CD14-positive monocyte (primary cell): ENCODE measurements at regions not wholly inside any gene's neighbourhood (a gene's known extent, or its start where the extent isn't known, plus 50 kb on each side); places are given as distances from the start of the nearest gene placed in this dataset.
A peak's percentile ranks its signal among the peaks of the same experiment; 100 is the strongest.

Experiments
- DNase-seq, 3 donors: peaks; one replicate each; pipeline ENCODE4 v3.0.0-alpha.2; 2011 to 2022
- H2AFZ ChIP-seq: 2 replicates; pipeline ENCODE4 v1.6.0; 2012; ENCODE audit warnings: mild to moderate bottlenecking, low read depth, low read length, inconsistent platforms; ENCODE audit not compliant: insufficient read depth, poor library complexity, severe bottlenecking
- H3K27ac ChIP-seq, 2 donors: 1 replicate in 1 of 2; 2 replicates in 1 of 2; pipeline ENCODE4 v1.5.1; 2012 to 2013; ENCODE audit warnings: low read length in 2 of 2, control low read depth in 1 of 2, inconsistent platforms in 1 of 2, low read depth in 1 of 2, mild to moderate bottlenecking in 1 of 2
- H3K27me3 ChIP-seq, 2 donors: one replicate each; pipeline versions ENCODE4 v1.6.0 to v1.6.1; 2011 to 2013; ENCODE audit warnings: low read length in 2 of 2; ENCODE audit not compliant: control insufficient read depth in 2 of 2, insufficient read depth in 2 of 2
- H3K36me3 ChIP-seq, 2 donors: replicated peaks in 1 of 2; 1 replicate in 1 of 2; 2 replicates in 1 of 2; pipeline versions ENCODE4 v1.5.1 to v1.6.1; 2012 to 2013; ENCODE audit warnings: low read length in 2 of 2, control low read depth in 1 of 2, inconsistent platforms in 1 of 2, mild to moderate bottlenecking in 1 of 2; ENCODE audit not compliant: insufficient read depth in 2 of 2, control insufficient read depth in 1 of 2
- H3K4me1 ChIP-seq, 2 donors: 1 replicate in 1 of 2; 2 replicates in 1 of 2; pipeline versions ENCODE4 v1.5.1 to v1.6.1; 2012 to 2013; ENCODE audit warnings: low read length in 2 of 2, control low read depth in 1 of 2, inconsistent platforms in 1 of 2, mild to moderate bottlenecking in 1 of 2, moderate library complexity in 1 of 2; ENCODE audit not compliant: insufficient read depth in 2 of 2, control insufficient read depth in 1 of 2
- H3K4me2 ChIP-seq: replicated peaks from 2 replicates; pipeline ENCODE3; 2012; ENCODE audit warnings: low read length, moderate library complexity, mild to moderate bottlenecking; ENCODE audit not compliant: poor library complexity, severe bottlenecking; ENCODE audit errors: extremely low read depth
- H3K4me3 ChIP-seq, 3 experiments: fragments of 200-600 bp in 1 of 3; sonication (generic) in 1 of 3; replicated peaks in 1 of 3; 1 replicate in 2 of 3; 2 replicates in 1 of 3; pipeline ENCODE4 v1.5.1; 2011 to 2013; ENCODE audit warnings: low read length in 3 of 3, mild to moderate bottlenecking in 3 of 3, control low read depth in 2 of 3, low read depth in 2 of 3, inconsistent platforms in 1 of 3, moderate library complexity in 1 of 3
- H3K79me2 ChIP-seq: 2 replicates; pipeline ENCODE4 v1.6.0; 2012; ENCODE audit warnings: mild to moderate bottlenecking, control low read depth, inconsistent platforms, low read length, moderate library complexity; ENCODE audit not compliant: insufficient read depth
- H3K9ac ChIP-seq: 2 replicates; pipeline ENCODE4 v1.6.0; 2017; ENCODE audit warnings: low read length, mild to moderate bottlenecking; ENCODE audit not compliant: insufficient read depth, poor library complexity, severe bottlenecking
- H3K9me3 ChIP-seq, 2 donors: replicated peaks in 1 of 2; 1 replicate in 1 of 2; 2 replicates in 1 of 2; pipeline versions ENCODE4 v1.5.1 to v1.6.1; 2012 to 2013; ENCODE audit warnings: low read length in 2 of 2, control low read depth in 1 of 2; ENCODE audit not compliant: control insufficient read depth in 1 of 2, insufficient read depth in 1 of 2
- H4K20me1 ChIP-seq: 2 replicates; pipeline ENCODE4 v1.6.0; 2012; ENCODE audit warnings: mild to moderate bottlenecking, low read length, control low read depth, moderate library complexity; ENCODE audit not compliant: insufficient read depth
- H3K27ac Mint-ChIP-seq, 7 donors: one replicate each; pipeline ENCODE4 v1.8.0; 2020; ENCODE audit warnings: mild to moderate bottlenecking in 7 of 7, mixed read lengths in 7 of 7, moderate library complexity in 6 of 7, inconsistent platforms in 2 of 7
- H3K27me3 Mint-ChIP-seq, 3 donors: one replicate each; pipeline ENCODE4 v1.8.0; 2021 to 2022; ENCODE audit warnings: low read depth in 3 of 3, mild to moderate bottlenecking in 3 of 3, mixed read lengths in 3 of 3, moderate library complexity in 3 of 3, inconsistent platforms in 1 of 3
- H3K36me3 Mint-ChIP-seq, 2 donors: one replicate each; pipeline ENCODE4 v1.8.0; 2020; ENCODE audit warnings: mixed read lengths in 2 of 2, inconsistent platforms in 1 of 2, mild to moderate bottlenecking in 1 of 2
- H3K4me1 Mint-ChIP-seq: one replicate; pipeline ENCODE4 v1.8.0; 2020; ENCODE audit warnings: mild to moderate bottlenecking, mixed read lengths
- H3K4me3 Mint-ChIP-seq, 2 donors: one replicate each; pipeline ENCODE4 v1.8.0; 2020; ENCODE audit warnings: mild to moderate bottlenecking in 2 of 2, mixed read lengths in 2 of 2, moderate library complexity in 1 of 2
- H3K9me3 Mint-ChIP-seq, 7 donors: one replicate each; pipeline ENCODE4 v1.8.0; 2020 to 2022; ENCODE audit warnings: mixed read lengths in 7 of 7, mild to moderate bottlenecking in 6 of 7, moderate library complexity in 6 of 7, inconsistent platforms in 2 of 7
- WGBS: methylation state at CpG from one replicate; pipeline ENCODE4 v1.1.5; 2013; ENCODE audit warnings: missing lambda C conversion rate; ENCODE audit not compliant: insufficient coverage; 5-methylcytosine and 5-hydroxymethylcytosine counted together
- intact Hi-C, 2 donors: fragments of 100-400 bp; cut with micrococcal nuclease; formaldehyde crosslinking; loops; one replicate each; pipeline versions ENCODE4 v1.15.0 to v1.15.1; 2023
- TF ChIP-seq, protein P1 (sequence below): fragments of 200-600 bp; IDR thresholded peaks from one replicate; pipeline ENCODE4 v1.8.0; 2022; ENCODE audit warnings: antibody characterized with exemption, mild to moderate bottlenecking

DNA sequence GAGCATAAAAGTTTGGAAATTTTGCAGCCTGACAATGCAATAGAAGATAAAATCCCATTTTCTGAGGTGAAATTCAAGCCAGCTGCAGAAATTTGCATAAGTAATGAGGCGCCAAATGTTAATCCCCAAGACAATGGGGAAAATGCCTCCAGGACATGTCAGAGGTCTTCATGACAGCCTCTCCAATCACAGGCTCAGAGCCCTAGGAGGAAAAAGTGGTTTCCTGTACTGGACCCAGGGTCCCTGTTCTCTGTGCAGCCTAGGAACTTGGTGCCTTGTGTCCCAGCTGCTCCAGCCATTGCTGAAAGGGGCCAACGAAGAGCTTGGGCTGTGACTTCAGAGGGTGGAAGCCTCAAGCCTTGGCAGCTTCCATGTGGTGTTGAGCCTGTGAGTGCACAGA is 1218.1 kb downstream of the GALC start:
- H3K27ac Mint-ChIP-seq, result no peak overlapping the region
- WGBS, result 90% methylated on average over 1 of the region's 2 CpGs
- H3K27me3 Mint-ChIP-seq, result no peaks in the 10 kb centered on the region
- Histone ChIP-seq H3K36me3 (no peaks in the 10 kb centered on the region), H3K27me3 (no peaks in the 10 kb centered on the region), H4K20me1 (no peaks in the 10 kb centered on the region), H3K79me2 (no peaks in the 10 kb centered on the region), H3K4me2 (no peak overlapping the region), H3K4me3 (no peak overlapping the region), H3K9me3 (peaks cover 0 to 13% of the 10 kb centered on the region in 2 donors), H3K9ac (no peak overlapping the region), H3K4me1 (no peaks in the 10 kb centered on the region), H3K27ac (no peak overlapping the region), H2AFZ (no peak overlapping the region)
- intact Hi-C loops, result no loop called here
- no peaks in the 10 kb centered on the region for H3K36me3 Mint-ChIP-seq
- TF ChIP-seq, protein P1, sequence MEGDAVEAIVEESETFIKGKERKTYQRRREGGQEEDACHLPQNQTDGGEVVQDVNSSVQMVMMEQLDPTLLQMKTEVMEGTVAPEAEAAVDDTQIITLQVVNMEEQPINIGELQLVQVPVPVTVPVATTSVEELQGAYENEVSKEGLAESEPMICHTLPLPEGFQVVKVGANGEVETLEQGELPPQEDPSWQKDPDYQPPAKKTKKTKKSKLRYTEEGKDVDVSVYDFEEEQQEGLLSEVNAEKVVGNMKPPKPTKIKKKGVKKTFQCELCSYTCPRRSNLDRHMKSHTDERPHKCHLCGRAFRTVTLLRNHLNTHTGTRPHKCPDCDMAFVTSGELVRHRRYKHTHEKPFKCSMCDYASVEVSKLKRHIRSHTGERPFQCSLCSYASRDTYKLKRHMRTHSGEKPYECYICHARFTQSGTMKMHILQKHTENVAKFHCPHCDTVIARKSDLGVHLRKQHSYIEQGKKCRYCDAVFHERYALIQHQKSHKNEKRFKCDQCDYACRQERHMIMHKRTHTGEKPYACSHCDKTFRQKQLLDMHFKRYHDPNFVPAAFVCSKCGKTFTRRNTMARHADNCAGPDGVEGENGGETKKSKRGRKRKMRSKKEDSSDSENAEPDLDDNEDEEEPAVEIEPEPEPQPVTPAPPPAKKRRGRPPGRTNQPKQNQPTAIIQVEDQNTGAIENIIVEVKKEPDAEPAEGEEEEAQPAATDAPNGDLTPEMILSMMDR, result no peak
- H3K4me1 Mint-ChIP-seq, result peaks cover 9% of the 10 kb centered on the region
- no peak for DNase-seq
- H3K4me3 Mint-ChIP-seq, result no peak overlapping the region
- peaks cover 1 to 6% (median 2%) of the 10 kb centered on the region in 7 donors for H3K9me3 Mint-ChIP-seq

DNA sequence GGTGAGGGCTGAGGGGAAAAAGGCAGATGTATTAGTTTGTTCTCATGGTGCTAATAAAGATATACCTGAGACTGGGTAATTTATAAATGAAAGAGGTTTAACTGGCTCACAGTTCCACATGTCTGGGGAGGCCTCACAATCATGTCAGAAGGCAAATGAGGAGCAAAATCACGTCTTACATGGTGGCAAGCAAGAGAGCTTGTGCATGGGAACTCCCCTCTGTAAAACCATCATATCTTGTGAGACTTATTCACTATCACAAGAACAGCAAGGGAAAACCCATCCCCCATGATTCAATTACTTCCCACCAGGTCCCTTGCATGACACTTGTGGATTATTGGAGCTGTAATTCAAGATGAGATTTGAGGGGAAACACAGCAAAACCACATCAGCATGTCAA is 1220.9 kb downstream of the GALC start:
- no peaks in the 10 kb centered on the region for H3K27me3 Mint-ChIP-seq
- DNase-seq, result peak in 1 of 3 donors; percentile 5
- WGBS, result 100% methylated on average over 1 of the region's 1 CpG
- no peaks in the 10 kb centered on the region for H3K4me1 ChIP-seq
- H2AFZ ChIP-seq, result no peak overlapping the region
- no peaks in the 10 kb centered on the region for H4K20me1 ChIP-seq
- no peak overlapping the region for H3K27ac Mint-ChIP-seq
- no peak overlapping the region for H3K4me3 Mint-ChIP-seq
- peaks cover 0 to 13% of the 10 kb centered on the region in 2 donors for H3K9me3 ChIP-seq
- no peaks in the 10 kb centered on the region for H3K79me2 ChIP-seq
- TF ChIP-seq, protein P1, result no peak
- H3K4me2 ChIP-seq, result no peak overlapping the region
- H3K27ac ChIP-seq, result no peak overlapping the region
- no peak overlapping the region for H3K4me3 ChIP-seq
- intact Hi-C loops, result no loop called here
- no peak overlapping the region for H3K9ac ChIP-seq
- no peaks in the 10 kb centered on the region for H3K36me3 ChIP-seq
- peaks cover 9% of the 10 kb centered on the region for H3K4me1 Mint-ChIP-seq
- H3K9me3 Mint-ChIP-seq, result peaks cover 1 to 6% (median 2%) of the 10 kb centered on the region in 7 donors
- H3K36me3 Mint-ChIP-seq, result no peaks in the 10 kb centered on the region
- H3K27me3 ChIP-seq, result no peaks in the 10 kb centered on the region
